ENCODE measurements at regions not wholly inside any gene's neighbourhood (a gene's known extent, or its start where the extent isn't known, plus 50 kb on each side); places are given as distances from the start of the nearest gene placed in this dataset.

DNA sequence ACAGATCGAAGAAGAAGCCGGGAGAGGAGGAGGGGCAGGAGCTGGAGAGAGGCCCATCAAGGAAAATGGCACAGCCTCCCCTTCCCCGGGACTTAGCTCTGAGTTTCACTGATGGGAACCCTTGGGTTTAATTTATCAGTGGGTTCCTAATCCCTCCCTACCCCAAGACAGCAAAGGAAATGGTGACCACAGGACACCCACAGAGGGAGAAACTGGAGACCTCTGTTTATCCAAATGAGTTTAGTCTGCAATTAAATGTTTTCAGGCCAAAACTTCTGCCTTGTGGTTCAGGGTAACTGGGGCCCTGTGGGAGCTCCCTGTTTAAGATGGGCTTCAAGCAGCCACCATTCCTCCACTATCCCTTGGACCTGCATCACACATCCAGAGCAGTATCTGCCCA, 190.8 kb upstream of the TOPAZ1 start:
- Histone ChIP-seq H3K27ac (no peak overlapping the region), H3K36me3 (no peaks in the 10 kb centered on the region), H3K9ac (no peak overlapping the region), H3K9me3 (no peaks in the 10 kb centered on the region), H3K4me2 (no peak overlapping the region), H3K4me1 (peaks cover 8% of the 10 kb centered on the region), H3K27me3 (no peaks in the 10 kb centered on the region), H3K4me3 (no peak overlapping the region), H4K20me1 (no peaks in the 10 kb centered on the region)
- TF ChIP-seq Cebpa-rat (IDR thresholded peaks at IDR 0.05): no peak

DNA sequence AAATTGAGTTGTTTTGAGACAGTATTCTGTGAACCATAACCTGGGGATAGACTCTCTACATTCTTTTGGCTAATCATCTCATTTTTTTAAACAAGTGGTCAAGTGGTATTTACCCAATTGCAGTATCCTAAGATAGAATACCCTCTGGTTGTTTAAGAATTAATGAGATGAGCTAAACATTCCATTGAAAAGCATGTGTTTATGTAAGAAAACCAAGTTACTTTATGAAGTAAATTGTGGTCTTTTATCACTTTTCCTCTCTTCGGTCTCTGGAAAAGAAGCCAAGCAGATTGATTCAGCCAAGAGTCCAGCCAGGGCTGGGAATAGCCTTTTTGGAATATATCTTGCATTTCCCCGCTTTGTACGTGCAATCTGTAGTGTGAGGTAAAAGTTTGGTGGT, 185.7 kb upstream of the TOPAZ1 start:
- Histone ChIP-seq H3K27ac (no peak overlapping the region), H3K9ac (no peak overlapping the region), H3K4me3 (no peak overlapping the region), H3K4me2 (no peak overlapping the region), H4K20me1 (no peaks in the 10 kb centered on the region), H3K4me1 (no peaks in the 10 kb centered on the region), H3K27me3 (no peaks in the 10 kb centered on the region), H3K9me3 (no peaks in the 10 kb centered on the region), H3K36me3 (no peaks in the 10 kb centered on the region)
- no peak for TF ChIP-seq Cebpa-rat (IDR thresholded peaks at IDR 0.05)

DNA sequence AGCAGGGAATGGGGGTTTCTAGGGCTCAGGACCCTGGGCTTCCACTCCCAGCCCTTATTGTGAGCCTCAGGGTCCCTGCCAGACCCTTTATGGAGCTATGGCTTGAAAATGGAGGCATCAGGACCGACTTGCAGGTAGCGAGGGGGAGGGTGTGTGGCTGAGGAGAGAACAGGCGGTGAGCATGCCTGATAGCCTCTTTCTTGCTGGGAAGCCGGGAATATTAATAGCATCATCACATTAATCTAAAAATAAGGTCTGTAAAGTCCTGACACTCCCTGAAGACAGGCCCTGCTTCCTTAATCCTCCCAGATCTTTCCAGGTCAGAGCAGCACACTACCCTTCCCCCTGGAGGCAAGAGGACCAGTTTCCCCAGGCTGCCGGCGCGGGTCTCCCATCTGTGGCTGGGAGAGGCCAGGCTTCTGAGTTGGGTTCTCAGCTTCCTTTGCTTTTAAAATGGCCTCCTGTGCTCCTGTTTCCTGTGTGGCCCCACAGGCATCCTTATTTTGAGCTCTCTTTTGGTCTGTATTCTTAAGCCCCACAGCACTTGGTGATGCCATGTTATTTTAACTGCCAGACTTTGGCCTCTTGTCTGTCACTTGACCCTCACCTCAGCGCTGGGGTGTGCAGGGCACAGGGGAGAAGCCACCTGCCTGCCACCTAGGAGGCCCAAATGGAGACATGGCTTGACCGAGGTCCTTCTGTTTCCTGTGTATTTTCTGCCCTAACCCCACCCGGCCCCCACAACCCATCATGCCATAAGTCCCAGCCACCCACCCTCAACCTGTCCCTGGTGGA, 185.0 kb upstream of the TOPAZ1 start:
- Histone ChIP-seq H3K9me3 (no peaks in the 10 kb centered on the region), H3K27me3 (no peaks in the 10 kb centered on the region), H3K27ac (no peak overlapping the region), H3K4me2 (no peak overlapping the region), H3K4me1 (no peaks in the 10 kb centered on the region), H4K20me1 (no peaks in the 10 kb centered on the region), H3K4me3 (no peak overlapping the region), H3K9ac (no peak overlapping the region), H3K36me3 (no peaks in the 10 kb centered on the region)
- no peak for TF ChIP-seq Cebpa-rat (IDR thresholded peaks at IDR 0.05)

DNA sequence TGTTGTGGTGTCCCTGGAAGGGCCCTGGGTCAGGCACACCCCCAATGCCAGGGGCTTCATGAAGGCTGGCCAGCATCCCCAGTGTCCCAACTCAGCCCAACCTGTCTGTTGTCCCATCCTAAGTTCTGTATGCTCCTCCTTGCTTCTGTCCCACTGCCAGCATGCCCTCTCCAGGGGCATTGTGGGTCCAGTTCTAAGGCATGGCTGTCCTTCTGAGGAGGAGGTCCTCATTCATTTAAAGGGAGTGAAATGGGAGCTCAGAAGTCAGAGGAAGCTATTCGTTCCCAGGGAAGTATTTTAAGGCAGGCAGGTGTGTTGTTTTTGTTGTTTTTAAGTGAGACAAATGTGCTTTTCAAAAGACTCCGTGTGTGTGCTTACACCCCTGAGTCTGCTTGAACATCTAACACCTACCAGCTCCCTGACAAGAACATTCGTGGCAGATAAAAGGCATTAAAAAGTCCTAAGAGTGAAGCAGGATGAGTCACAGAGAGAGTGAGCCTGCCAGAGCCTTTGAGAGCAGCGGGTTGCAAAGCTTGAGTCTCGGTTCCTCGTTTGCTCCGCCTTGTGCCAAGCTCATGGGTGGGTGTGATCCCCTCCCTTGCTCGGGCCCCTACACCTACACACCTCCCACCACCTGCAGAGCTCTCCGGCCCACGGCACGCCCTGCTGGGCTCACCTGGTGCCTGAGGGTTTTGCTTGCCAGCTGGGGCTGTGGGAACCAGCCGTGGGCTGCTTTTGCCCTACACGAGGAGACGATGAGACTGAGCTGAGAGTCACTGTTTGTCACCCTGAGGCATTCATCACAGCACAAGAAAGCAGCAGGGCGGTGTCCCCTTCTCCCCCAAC, 183.4 kb upstream of the TOPAZ1 start:
- H3K27ac ChIP-seq: no peak overlapping the region
- TF ChIP-seq Cebpa-rat (IDR thresholded peaks at IDR 0.05): no peak
- no peaks in the 10 kb centered on the region for H3K4me1 ChIP-seq
- no peaks in the 10 kb centered on the region for H3K9me3 ChIP-seq
- no peak overlapping the region for H3K4me3 ChIP-seq
- no peaks in the 10 kb centered on the region for H3K36me3 ChIP-seq
- no peak overlapping the region for H3K9ac ChIP-seq
- H4K20me1 ChIP-seq: no peaks in the 10 kb centered on the region
- no peak overlapping the region for H3K4me2 ChIP-seq
- no peaks in the 10 kb centered on the region; the same call in 1 of the 2 replicates for H3K27me3 ChIP-seq

DNA sequence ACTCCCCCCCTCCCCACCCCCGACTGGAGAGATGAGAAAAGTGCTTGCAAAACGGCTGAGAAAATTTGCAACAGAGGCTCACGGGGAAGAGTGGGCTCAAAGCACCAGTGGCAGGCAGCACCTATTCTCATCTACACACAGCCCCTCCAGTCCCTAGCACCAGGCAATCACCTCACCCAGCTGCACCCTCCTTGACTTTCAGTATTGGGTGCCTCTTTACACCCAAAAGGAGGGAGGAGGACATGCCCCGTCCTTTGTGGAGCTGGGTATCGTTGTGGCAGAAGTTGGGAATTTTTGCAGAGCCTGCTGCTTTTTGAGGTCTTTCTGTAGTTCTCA, 182.8 kb upstream of the TOPAZ1 start:
- Histone ChIP-seq H3K4me2 (no peak overlapping the region), H3K4me3 (no peak overlapping the region), H3K36me3 (no peaks in the 10 kb centered on the region), H3K9me3 (no peaks in the 10 kb centered on the region), H4K20me1 (no peaks in the 10 kb centered on the region), H3K27me3 (no peaks in the 10 kb centered on the region; the same call in 1 of the 2 replicates), H3K9ac (no peak overlapping the region), H3K27ac (no peak overlapping the region), H3K4me1 (no peaks in the 10 kb centered on the region)
- no peak for TF ChIP-seq Cebpa-rat (IDR thresholded peaks at IDR 0.05)

DNA sequence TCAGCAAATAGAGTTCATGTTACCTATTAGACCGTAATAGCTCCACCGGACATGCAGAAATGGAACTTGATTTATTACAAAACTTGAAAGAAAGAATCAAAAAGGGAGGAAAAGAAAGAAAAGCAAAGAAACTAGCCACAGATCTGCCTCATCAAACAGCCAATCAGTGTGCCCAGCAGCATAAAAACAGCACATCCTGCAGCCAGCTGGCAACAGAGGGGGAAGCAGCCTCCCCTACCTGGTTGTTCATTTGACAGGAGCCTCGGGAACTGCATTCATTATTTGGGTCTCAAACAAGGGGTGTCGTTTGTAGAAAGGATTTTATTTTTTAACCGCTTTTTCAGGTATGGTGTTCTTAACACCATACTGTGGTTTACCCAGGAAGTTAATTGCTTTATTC, 181.5 kb upstream of the TOPAZ1 start:
- no peak overlapping the region for H3K9ac ChIP-seq
- H3K4me3 ChIP-seq: no peak overlapping the region
- no peaks in the 10 kb centered on the region for H4K20me1 ChIP-seq
- no peak overlapping the region for H3K27ac ChIP-seq
- no peaks in the 10 kb centered on the region for H3K36me3 ChIP-seq
- H3K27me3 ChIP-seq: no peaks in the 10 kb centered on the region; the same call in 1 of the 2 replicates
- H3K9me3 ChIP-seq: no peaks in the 10 kb centered on the region
- no peak overlapping the region for H3K4me2 ChIP-seq
- no peaks in the 10 kb centered on the region for H3K4me1 ChIP-seq
- no peak for TF ChIP-seq Cebpa-rat (IDR thresholded peaks at IDR 0.05)

DNA sequence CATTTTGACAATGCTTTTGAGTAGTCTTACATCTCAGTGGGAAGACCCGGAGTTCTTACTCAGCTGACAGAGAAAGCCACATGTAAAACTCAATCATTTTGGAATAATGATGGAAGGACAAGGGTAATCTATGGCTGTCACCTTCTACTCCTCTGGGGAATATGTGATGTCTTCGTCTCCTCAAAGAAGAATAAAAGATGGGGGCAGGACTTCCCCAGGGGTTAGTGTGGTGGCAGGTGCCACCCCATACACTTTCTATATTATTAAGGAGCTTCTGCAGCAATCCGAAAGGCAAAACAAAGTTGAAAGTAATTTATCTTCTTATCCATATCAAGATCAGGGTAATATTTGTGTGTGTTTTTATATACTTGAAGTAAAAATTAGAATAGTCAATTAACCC, 180.4 kb upstream of the TOPAZ1 start:
- H3K4me3 ChIP-seq: no peak overlapping the region
- TF ChIP-seq Cebpa-rat (IDR thresholded peaks at IDR 0.05): no peak
- no peaks in the 10 kb centered on the region; the same call in 1 of the 2 replicates for H3K27me3 ChIP-seq
- H3K27ac ChIP-seq: no peak overlapping the region
- H4K20me1 ChIP-seq: no peaks in the 10 kb centered on the region
- H3K4me1 ChIP-seq: no peaks in the 10 kb centered on the region
- H3K9ac ChIP-seq: no peak overlapping the region
- no peaks in the 10 kb centered on the region for H3K9me3 ChIP-seq
- H3K36me3 ChIP-seq: no peaks in the 10 kb centered on the region
- no peak overlapping the region for H3K4me2 ChIP-seq

DNA sequence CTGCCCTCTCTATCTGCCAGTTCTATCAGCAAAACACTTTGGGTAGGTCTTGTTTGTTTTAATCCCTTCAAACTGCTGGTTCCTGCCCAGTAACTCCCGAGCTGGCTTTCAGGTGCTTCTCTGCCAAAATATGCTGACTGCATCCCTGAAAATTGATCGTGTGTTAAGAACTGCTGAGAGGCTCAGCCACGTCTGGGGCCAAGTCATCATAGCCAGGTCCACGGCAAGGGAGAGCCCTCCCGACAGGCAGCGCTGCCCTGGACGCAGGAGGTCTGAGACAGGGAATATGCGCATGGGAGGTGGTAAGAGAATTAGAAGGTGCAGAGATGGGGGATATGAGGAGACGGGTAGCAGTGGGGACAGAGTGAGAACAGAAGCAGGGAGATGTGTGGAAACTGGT, 179.7 kb upstream of the TOPAZ1 start:
- Histone ChIP-seq H3K4me2 (no peak overlapping the region), H3K27ac (no peak overlapping the region), H3K9me3 (no peaks in the 10 kb centered on the region), H3K27me3 (no peaks in the 10 kb centered on the region; the same call in 1 of the 2 replicates), H3K4me3 (no peak overlapping the region), H3K36me3 (no peaks in the 10 kb centered on the region), H3K9ac (no peak overlapping the region), H3K4me1 (no peaks in the 10 kb centered on the region), H4K20me1 (no peaks in the 10 kb centered on the region)
- TF ChIP-seq Cebpa-rat (IDR thresholded peaks at IDR 0.05): no peak

DNA sequence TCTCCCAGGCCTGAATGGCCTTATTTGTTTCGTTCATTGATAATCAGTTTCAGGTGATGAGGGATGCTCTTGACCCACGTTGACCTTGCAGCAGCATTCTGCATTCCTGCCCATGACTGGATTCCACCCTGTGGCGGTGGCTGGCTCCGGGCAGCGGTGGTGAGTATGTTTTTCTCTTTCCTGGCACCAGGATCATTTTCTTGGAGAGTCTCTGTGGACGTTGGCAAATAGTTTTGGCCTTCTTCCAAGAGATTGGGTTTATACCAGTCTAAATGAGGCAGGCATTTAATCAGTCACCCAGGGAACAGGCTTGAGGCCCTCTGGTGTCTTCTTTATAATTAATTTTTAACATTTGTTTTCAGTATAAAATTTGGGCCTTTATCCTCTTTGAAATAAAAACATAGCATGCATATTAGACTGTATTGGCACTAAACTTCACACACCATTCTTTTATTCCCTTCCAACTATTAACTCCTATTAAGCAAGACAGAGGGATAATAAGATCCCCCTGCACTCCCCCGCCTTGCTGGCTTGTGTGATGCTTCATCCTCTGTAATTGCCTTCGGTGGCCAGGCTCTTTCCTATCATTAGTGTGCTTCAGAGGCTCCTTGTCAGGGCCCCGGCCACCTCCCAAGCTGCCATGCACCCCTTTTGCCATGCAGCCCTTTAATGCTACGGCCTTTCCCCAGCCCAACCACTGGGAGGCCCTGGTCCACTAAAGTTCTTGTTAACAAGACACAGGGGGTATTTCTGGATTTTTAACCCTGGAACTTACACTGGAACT, 176.2 kb upstream of the TOPAZ1 start:
- H3K27ac ChIP-seq: no peak overlapping the region
- H3K36me3 ChIP-seq: no peaks in the 10 kb centered on the region
- TF ChIP-seq Cebpa-rat (IDR thresholded peaks at IDR 0.05): no peak
- no peaks in the 10 kb centered on the region for H4K20me1 ChIP-seq
- no peak overlapping the region for H3K4me3 ChIP-seq
- H3K4me1 ChIP-seq: no peaks in the 10 kb centered on the region
- H3K9ac ChIP-seq: no peak overlapping the region
- H3K27me3 ChIP-seq: no peaks in the 10 kb centered on the region; the same call in 1 of the 2 replicates
- no peak overlapping the region for H3K4me2 ChIP-seq
- no peaks in the 10 kb centered on the region for H3K9me3 ChIP-seq

Data from BLaER1 (cell line).